LHCN-M2 (cell line): ENCODE measurements at regions not wholly inside any gene's neighbourhood (a gene's known extent, or its start where the extent isn't known, plus 50 kb on each side); places are given as distances from the start of the nearest gene placed in this dataset.
"Not testable (repeated sequence)": the region's sequence is repeated elsewhere in the genome, so short reads cannot be mapped to it uniquely, and the experiment has no call there.

Source experiments
- DNase-seq: peaks from one replicate; pipeline ENCODE4 v3.0.0-alpha.2; 2012; ENCODE audit warnings: low read depth

- DNase-seq, result no peak
These were observed 317.0 kb upstream of the GCFC2 start for GRCh38 chr2:76027761-76028160.

- no peak for DNase-seq
These were observed 308.4 kb upstream of the GCFC2 start for GRCh38 chr2:76019128-76019527.

DNA sequence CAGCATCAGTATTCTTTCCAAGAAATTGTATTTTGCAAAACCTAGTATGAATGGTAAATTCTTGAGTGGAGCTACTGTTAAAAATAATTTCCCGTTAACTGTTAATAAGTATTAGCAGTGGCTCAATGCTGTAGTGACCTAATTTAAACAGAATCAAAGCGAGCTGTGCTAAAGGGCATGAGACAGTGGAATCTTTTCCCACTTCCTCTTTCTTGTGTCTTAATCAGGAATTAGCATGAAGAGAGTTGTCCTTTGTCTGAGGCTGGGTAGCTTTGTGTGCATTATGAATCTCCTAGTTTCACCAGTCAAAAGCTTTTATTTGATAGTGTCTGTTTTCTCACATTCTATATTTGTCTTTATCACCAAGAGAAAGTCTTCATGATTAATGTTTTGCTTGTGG, 298.8 kb upstream of the GCFC2 start:
- DNase-seq, result no peak

GRCh38 chr2:76008001-76008702, 297.4 kb upstream of the GCFC2 start:
- DNase-seq, result no peak

GRCh38 chr2:76000425-76000824, 289.7 kb upstream of the GCFC2 start:
- no peak for DNase-seq

DNA sequence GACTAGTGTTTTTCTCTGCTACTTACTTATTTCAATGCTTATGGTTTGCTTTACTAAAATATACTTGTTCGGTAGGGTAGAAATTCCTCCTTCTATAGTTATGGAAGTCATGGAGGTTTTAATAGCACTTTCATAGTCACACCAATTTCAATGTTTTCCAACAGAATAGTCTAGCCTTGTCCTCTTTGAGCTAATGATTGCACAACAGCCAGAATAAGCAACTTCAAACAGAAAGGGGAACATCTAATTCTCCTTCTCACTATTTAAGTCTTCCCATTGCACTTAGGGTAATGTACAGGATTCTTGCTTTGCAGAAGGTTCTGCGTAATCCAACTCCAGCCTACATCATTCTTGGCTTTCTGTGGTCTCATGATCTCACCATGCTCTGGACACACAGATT, 287.7 kb upstream of the GCFC2 start:
- DNase-seq, result no peak

- no peak for DNase-seq
These were observed 284.0 kb upstream of the GCFC2 start for GRCh38 chr2:75994759-75995158.

DNA sequence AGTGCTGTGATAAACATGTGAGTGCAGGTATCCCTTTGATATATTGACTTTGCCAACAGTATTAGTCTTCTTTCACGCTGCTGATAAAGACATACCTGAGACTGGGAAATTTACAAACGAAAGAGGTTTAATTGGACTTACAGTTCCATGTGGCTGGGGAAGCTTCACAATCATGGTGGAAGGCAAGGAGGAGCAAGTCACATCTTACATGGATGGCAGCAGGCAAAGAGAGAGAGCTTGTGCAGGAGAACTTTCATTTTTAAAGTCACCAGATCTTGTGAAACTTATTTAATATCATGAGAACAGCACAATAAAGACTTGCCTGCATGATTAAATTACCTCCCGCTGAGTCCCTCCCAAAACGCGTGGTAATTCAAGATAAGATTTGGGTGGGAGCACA, 277.9 kb upstream of the GCFC2 start:
- DNase-seq, result not testable (repeated sequence)

GRCh38 chr2:75986617-75987016, 275.9 kb upstream of the GCFC2 start:
- DNase-seq, result no peak

DNA sequence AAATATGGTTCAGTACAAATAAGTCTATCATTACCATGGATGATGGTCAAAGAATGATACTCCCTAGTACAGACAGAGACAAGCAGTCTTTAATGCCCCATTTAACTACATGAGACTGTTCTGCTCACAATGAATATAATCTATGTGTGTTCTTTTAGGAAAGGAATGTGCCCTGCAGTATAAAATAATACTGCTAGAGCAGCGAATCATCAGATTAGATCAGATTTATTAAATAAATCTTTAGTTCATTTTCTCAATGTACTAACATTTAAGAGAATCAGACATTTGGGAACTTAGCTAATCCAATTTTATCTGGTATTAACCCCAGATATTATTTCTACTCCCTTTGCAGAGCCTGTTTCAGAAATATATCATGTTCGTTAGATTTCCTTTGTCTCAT, 272.0 kb upstream of the GCFC2 start:
- DNase-seq, result no peak

- DNase-seq, result no peak
These were observed 253.9 kb upstream of the GCFC2 start for GRCh38 chr2:75964646-75965045.

DNA sequence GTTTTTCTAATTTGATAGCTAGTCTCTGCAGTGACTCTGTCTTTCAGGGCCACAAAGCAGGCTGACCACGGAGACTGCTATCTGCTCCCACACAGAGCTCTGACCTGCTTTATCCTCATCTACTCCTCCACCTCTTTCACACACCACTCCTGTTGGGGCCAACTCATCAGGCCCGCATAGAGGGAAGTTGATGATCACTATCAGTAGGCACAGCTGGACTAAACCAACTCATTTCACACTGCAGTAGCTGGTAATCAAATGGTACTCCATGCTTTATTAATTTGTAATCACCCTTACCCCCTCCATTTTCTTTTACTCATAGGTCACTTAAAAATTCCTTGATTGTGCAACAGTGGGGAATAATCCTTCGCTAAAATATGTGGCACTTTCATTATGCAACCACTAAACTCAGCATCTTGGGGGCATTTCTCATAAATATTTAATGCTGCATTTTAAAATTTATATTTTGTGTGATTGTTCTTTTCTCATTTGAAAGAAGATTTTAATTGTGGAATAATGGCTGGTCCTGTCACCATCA, 249.8 kb upstream of the GCFC2 start:
- DNase-seq, result no peak

GRCh38 chr2:75959724-75960471, 249.2 kb upstream of the GCFC2 start:
- no peak for DNase-seq

- no peak for DNase-seq
These were observed 244.0 kb upstream of the GCFC2 start for GRCh38 chr2:75954761-75955160.

DNA sequence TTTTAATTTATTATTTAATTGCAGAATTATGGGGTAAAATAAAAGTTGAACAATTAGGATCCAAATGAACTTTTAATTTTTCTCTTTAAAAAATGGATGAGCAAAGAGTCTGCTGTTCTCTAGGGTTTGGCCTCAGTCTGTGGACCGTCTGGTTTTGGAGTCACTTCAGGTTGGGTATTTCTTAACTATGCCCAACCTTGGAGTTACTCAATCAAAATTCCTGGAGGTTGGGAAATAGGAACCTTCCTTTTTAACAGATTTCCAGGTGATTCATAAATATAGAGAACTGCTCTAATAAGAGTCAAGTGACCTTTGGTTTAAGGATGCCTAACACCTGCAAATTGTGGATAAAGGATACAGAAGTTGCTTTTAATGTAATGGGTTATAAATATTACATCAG, 241.5 kb upstream of the GCFC2 start:
- no peak for DNase-seq

- DNase-seq, result no peak
These were observed 238.8 kb upstream of the GCFC2 start for GRCh38 chr2:75949385-75950030.

- no peak for DNase-seq
These were observed 225.6 kb upstream of the GCFC2 start for GRCh38 chr2:75936311-75936710.

GRCh38 chr2:75932996-75933395, 222.3 kb upstream of the GCFC2 start:
- DNase-seq, result no peak

GRCh38 chr2:75928093-75928492, 217.4 kb upstream of the GCFC2 start:
- no peak for DNase-seq

DNA sequence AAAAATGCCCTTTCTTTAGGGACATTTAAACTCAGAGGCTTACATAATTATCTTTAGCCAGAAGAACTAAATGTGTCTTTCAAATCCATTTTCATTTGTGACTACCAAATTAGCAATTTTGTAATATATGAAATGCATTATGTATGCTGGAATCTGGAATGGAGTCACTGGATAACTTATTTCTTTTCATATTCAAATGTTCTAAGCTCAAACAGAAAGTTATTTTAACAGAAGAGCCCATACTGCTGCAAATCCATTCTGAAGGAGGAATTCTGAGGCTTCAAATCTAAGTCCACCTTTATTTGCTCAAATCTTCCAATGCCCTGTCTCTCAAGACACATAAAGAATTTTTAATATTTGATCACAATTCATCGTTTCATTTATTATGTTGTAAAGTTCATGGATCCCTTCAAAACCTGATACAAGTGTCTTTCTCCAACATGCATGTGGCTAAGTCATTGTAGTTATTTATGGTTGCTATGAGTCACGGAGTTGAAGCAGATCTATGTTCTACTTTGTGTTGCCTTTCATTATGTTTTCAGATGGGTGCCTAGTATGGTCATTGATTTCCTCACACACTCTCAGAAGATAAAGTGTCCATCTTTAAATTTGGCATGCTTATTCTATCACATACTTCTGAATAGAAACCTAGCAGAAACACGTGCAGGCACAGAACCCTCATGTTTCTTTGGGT, 214.8 kb upstream of the GCFC2 start:
- no peak for DNase-seq

DNA sequence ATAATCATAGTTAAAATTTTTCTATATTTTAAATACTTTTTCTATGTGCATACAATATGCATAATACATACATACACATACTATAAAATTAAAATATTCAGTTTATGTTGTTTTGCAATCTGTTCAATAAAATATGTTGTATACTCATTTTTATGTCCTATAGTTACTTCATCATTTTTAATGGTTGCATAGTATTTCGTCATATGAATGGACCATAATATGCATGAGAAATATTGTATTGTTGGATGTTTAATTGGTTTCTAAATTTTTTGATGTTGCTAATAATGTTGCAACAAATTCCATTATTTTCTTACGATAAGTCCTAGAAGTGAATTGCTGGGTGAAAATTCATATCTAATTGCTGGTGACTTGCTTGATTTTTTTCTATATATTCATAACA, 211.5 kb upstream of the GCFC2 start:
- no peak for DNase-seq
